ENCODE measurements at regions not wholly inside any gene's neighbourhood (a gene's known extent, or its start where the extent isn't known, plus 50 kb on each side); places are given as distances from the start of the nearest gene placed in this dataset.

DNA sequence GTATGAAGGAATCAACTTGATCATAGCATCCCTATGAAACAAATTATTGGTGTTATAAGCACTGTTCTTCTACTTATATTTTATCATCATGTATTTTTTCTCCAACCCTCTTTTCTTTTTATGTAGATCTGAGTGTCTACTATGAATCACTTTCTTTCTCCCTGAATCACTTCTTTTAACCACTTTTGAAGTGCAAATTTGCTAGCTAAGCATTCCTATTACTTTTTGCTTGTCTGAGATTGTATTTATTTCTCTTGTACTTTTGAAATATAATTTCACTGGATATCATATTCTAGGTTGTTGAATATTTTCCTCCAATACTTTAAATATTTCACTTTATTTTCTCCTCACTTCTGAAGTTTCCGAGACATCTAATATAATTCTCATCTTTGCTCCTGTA is 1282.3 kb upstream of the FLRT2 start:
- TF ChIP-seq MYC (IDR thresholded peaks at IDR 0.05; ENCODE audit: low read depth, low read length) (no peak), POLR2A (IDR thresholded peaks at IDR 0.05; ENCODE audit: extremely low read depth, insufficient read length) (no peak)
- TF ChIP-seq, protein P1, sequence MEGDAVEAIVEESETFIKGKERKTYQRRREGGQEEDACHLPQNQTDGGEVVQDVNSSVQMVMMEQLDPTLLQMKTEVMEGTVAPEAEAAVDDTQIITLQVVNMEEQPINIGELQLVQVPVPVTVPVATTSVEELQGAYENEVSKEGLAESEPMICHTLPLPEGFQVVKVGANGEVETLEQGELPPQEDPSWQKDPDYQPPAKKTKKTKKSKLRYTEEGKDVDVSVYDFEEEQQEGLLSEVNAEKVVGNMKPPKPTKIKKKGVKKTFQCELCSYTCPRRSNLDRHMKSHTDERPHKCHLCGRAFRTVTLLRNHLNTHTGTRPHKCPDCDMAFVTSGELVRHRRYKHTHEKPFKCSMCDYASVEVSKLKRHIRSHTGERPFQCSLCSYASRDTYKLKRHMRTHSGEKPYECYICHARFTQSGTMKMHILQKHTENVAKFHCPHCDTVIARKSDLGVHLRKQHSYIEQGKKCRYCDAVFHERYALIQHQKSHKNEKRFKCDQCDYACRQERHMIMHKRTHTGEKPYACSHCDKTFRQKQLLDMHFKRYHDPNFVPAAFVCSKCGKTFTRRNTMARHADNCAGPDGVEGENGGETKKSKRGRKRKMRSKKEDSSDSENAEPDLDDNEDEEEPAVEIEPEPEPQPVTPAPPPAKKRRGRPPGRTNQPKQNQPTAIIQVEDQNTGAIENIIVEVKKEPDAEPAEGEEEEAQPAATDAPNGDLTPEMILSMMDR (IDR thresholded peaks at IDR 0.05; ENCODE audit: low read depth, low read length) = no peak
- TF ChIP-seq, protein P2, sequence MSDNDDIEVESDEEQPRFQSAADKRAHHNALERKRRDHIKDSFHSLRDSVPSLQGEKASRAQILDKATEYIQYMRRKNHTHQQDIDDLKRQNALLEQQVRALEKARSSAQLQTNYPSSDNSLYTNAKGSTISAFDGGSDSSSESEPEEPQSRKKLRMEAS (IDR thresholded peaks at IDR 0.05; ENCODE audit: low read depth, low read length) = no peak
- no peak for DNase-seq (ENCODE audit: low read depth)
- no peak overlapping the region for H3K4me3 ChIP-seq (ENCODE audit: low read depth, low read length)

DNA sequence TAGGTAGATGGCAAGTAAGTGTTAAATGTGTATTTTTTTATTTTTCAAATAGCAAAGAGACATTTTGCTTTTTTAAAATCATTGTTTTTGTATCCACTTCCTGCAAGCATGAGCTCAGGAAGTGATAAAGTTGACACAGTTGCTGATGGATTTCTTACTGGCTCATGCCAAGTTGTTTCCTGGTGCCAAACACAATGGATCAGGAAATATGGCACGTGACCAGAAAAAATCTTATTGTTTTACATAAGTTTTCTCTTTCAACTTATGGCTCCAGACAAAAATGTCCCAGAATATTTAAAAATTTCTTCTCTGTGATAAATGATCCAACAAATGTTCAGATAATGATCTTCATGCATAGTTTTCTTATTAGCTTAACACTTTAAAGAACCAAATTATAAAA is 1279.1 kb upstream of the FLRT2 start:
- DNase-seq (ENCODE audit: low read depth) = no peak
- H3K4me3 ChIP-seq (ENCODE audit: low read depth, low read length) = no peak overlapping the region
- TF ChIP-seq, protein P1 (IDR thresholded peaks at IDR 0.05; ENCODE audit: low read depth, low read length) = no peak
- TF ChIP-seq MYC (IDR thresholded peaks at IDR 0.05; ENCODE audit: low read depth, low read length) = no peak
- TF ChIP-seq, protein P2 (IDR thresholded peaks at IDR 0.05; ENCODE audit: low read depth, low read length) = no peak
- no peak for TF ChIP-seq POLR2A (IDR thresholded peaks at IDR 0.05; ENCODE audit: extremely low read depth, insufficient read length)

DNA sequence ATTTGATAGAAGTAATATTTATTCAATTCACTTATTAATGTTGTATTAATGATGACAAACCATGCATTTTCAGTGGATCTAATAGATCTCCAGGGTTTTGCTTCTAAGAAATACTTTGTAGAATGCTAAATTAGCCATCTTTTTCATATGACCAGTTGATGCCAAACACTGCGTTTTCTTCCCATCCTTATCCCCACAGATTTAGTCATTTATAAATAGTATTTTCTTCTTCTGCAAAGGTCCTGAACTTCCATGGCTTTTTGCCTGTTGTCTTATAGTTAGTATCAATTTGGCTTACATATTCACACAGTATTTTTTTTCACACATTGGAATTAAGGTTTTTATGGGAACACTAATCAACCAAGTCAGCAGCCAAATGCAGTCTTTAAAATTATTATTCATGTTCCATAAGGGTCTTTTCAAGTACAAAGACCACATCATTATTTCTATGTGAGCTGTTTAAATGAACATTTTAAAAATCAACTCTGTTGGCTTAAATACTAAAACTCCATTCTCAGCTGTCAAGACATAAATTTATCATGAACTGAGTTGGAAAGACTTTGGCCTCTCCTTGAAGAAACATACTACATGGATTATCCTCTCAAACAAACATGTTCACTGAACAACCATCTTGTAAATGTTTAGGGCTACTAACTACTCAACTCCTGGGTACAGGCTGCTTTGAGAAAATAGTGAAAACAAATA is 1278.4 kb upstream of the FLRT2 start:
- TF ChIP-seq POLR2A (IDR thresholded peaks at IDR 0.05; ENCODE audit: extremely low read depth, insufficient read length) (no peak), MYC (IDR thresholded peaks at IDR 0.05; ENCODE audit: low read depth, low read length) (no peak)
- TF ChIP-seq, protein P2 (IDR thresholded peaks at IDR 0.05; ENCODE audit: low read depth, low read length) = no peak
- TF ChIP-seq, protein P1 (IDR thresholded peaks at IDR 0.05; ENCODE audit: low read depth, low read length) = no peak
- DNase-seq (ENCODE audit: low read depth) = no peak
- H3K4me3 ChIP-seq (ENCODE audit: low read depth, low read length) = no peak overlapping the region

DNA sequence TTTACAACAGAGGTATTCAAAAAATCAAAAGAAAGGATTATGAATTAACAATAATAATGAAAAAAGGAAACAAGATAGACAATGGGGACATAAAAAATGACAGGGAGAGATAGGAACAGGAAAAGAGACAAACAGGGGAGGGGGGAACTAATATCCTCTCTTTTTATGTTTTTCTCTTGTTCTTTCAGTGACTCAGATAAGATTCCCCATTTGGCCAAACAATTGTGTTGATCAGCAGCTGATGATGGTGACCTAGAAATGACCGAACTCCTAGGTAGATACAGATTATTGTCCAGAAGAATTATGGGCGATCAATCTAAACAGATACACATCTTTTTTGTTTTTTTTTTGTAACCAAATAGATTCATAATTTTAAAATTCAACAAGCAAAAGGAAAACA is 1277.2 kb upstream of the FLRT2 start:
- H3K4me3 ChIP-seq (ENCODE audit: low read depth, low read length) = no peak overlapping the region
- TF ChIP-seq, protein P2 (IDR thresholded peaks at IDR 0.05; ENCODE audit: low read depth, low read length) = no peak
- no peak for DNase-seq (ENCODE audit: low read depth)

DNA sequence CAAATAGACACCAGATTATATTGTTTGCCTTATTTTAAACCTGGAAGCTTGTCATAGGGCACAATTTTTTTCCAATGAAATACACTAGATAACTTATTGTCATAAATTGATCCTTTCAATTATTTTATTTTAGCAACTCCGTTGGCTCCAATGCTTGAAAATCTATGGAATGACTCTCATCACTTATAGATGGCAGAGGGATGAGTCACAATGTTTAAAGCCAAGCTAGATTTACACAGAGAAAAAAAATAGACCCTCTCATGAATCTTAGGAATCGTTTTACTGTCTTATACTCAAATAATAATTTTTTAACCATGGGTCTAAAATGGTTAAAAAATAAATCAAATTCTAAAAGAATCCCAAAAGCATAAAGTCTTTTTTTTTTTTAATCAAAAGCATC is 1276.6 kb upstream of the FLRT2 start:
- H3K4me3 ChIP-seq (ENCODE audit: low read depth, low read length) = no peak overlapping the region
- DNase-seq (ENCODE audit: low read depth) = no peak
- TF ChIP-seq, protein P2 (IDR thresholded peaks at IDR 0.05; ENCODE audit: low read depth, low read length) = no peak
- TF ChIP-seq POLR2A (IDR thresholded peaks at IDR 0.05; ENCODE audit: extremely low read depth, insufficient read length) (no peak), MYC (IDR thresholded peaks at IDR 0.05; ENCODE audit: low read depth, low read length) (no peak)
- TF ChIP-seq, protein P1 (IDR thresholded peaks at IDR 0.05; ENCODE audit: low read depth, low read length) = no peak

DNA sequence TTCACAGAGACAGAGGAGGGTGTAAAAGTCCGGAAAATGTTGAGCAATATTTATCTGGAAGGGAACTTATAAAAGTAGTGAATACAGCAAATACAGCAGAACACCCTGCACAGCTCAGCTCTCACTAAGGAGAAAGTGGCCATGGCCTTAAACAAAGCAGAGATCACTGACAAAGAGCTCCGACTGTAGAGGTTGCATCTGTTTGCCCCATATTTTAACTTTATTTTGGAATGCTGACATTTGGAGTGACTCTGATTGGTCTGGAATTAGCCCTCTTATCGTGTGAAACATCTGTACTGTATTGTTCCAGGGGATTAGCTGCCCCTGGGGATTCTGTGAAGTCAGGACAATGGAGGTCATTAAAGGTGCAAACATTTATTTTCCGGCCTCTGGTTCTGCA is 1275.7 kb upstream of the FLRT2 start:
- H3K4me3 ChIP-seq (ENCODE audit: low read depth, low read length) = no peak overlapping the region
- TF ChIP-seq POLR2A (IDR thresholded peaks at IDR 0.05; ENCODE audit: extremely low read depth, insufficient read length) (no peak), MYC (IDR thresholded peaks at IDR 0.05; ENCODE audit: low read depth, low read length) (no peak)
- TF ChIP-seq, protein P1 (IDR thresholded peaks at IDR 0.05; ENCODE audit: low read depth, low read length) = no peak
- TF ChIP-seq, protein P2 (IDR thresholded peaks at IDR 0.05; ENCODE audit: low read depth, low read length) = no peak
- DNase-seq (ENCODE audit: low read depth) = no peak

Data from NB4 (cell line).